NCI-H748 (cell line): ENCODE measurements at regions not wholly inside any gene's neighbourhood (a gene's known extent, or its start where the extent isn't known, plus 50 kb on each side); places are given as distances from the start of the nearest gene placed in this dataset.

Experiments
- DNase-seq: peaks from one replicate; lab custom pipeline; 2025; ENCODE audit not compliant: unreplicated experiment; lab: John Stamatoyannopoulos, UW

- DNase-seq: no peak
Measured at GRCh38 chr1:18055156-18055555, 52.4 kb upstream of the IGSF21 start.

- no peak for DNase-seq
Measured at GRCh38 chr1:18056545-18056944, 51.1 kb upstream of the IGSF21 start.

GRCh38 chr1:18057623-18058022 is 50.0 kb upstream of the IGSF21 start:
- no peak for DNase-seq
